ENCODE measurements at regions not wholly inside any gene's neighbourhood (a gene's known extent, or its start where the extent isn't known, plus 50 kb on each side); places are given as distances from the start of the nearest gene placed in this dataset.

- TF ChIP-seq CTCF (IDR thresholded peaks at IDR 0.05) (no peak), POLR2A (IDR thresholded peaks at IDR 0.05) (no peak)
These were observed 806.2 kb downstream of the TBC1D22A start for GRCh38 chr22:47568700-47569099.

All from esophagus squamous epithelium (tissue), 4 donors.